ENCODE measurements at regions not wholly inside any gene's neighbourhood (a gene's known extent, or its start where the extent isn't known, plus 50 kb on each side); places are given as distances from the start of the nearest gene placed in this dataset.

- no peak for TF ChIP-seq FOXP2 (optimal IDR thresholded peaks at IDR 0.05; ENCODE audit: borderline replicate concordance, extremely low read depth, extremely low read length, insufficient read depth)
These were observed 383.4 kb upstream of the SLITRK5 start for GRCh38 chr13:87287721-87288120.

- TF ChIP-seq TAF1 (IDR thresholded peaks at IDR 0.05; ENCODE audit: borderline replicate concordance, insufficient read depth, low read length) (no peak), FOXP2 (optimal IDR thresholded peaks at IDR 0.05; ENCODE audit: borderline replicate concordance, extremely low read depth, extremely low read length, insufficient read depth) (no peak), REST (IDR thresholded peaks at IDR 0.05; ENCODE audit: insufficient read depth in 1 of 2, low read depth in 2 of 2, low read length in 2 of 2) (no peak), POLR2AphosphoS5 (IDR thresholded peaks at IDR 0.05; ENCODE audit: low read depth, low read length) (no peak), SIN3A (IDR thresholded peaks at IDR 0.05; ENCODE audit: borderline replicate concordance, insufficient read depth, low read length) (no peak)
These were observed 375.5 kb upstream of the SLITRK5 start for GRCh38 chr13:87295636-87296035.

GRCh38 chr13:87302034-87302433 is 369.1 kb upstream of the SLITRK5 start:
- no peak for TF ChIP-seq REST (IDR thresholded peaks at IDR 0.05; ENCODE audit: insufficient read depth in 1 of 2, low read depth in 2 of 2, low read length in 2 of 2)
- TF ChIP-seq POLR2AphosphoS5 (IDR thresholded peaks at IDR 0.05; ENCODE audit: low read depth, low read length) = no peak
- TF ChIP-seq SIN3A (IDR thresholded peaks at IDR 0.05; ENCODE audit: borderline replicate concordance, insufficient read depth, low read length) = no peak
- no peak for TF ChIP-seq FOXP2 (optimal IDR thresholded peaks at IDR 0.05; ENCODE audit: borderline replicate concordance, extremely low read depth, extremely low read length, insufficient read depth)
- TF ChIP-seq TAF1 (IDR thresholded peaks at IDR 0.05; ENCODE audit: borderline replicate concordance, insufficient read depth, low read length) = no peak

- TF ChIP-seq POLR2AphosphoS5 (IDR thresholded peaks at IDR 0.05; ENCODE audit: low read depth, low read length) = no peak
These were observed 368.2 kb upstream of the SLITRK5 start for GRCh38 chr13:87302931-87303330.

- TF ChIP-seq POLR2AphosphoS5 (IDR thresholded peaks at IDR 0.05; ENCODE audit: low read depth, low read length) (no peak), FOXP2 (optimal IDR thresholded peaks at IDR 0.05; ENCODE audit: borderline replicate concordance, extremely low read depth, extremely low read length, insufficient read depth) (no peak), SIN3A (IDR thresholded peaks at IDR 0.05; ENCODE audit: borderline replicate concordance, insufficient read depth, low read length) (no peak), TAF1 (IDR thresholded peaks at IDR 0.05; ENCODE audit: borderline replicate concordance, insufficient read depth, low read length) (no peak), REST (IDR thresholded peaks at IDR 0.05; ENCODE audit: insufficient read depth in 1 of 2, low read depth in 2 of 2, low read length in 2 of 2) (no peak)
These were observed 360.0 kb upstream of the SLITRK5 start for GRCh38 chr13:87311165-87311564.

DNA sequence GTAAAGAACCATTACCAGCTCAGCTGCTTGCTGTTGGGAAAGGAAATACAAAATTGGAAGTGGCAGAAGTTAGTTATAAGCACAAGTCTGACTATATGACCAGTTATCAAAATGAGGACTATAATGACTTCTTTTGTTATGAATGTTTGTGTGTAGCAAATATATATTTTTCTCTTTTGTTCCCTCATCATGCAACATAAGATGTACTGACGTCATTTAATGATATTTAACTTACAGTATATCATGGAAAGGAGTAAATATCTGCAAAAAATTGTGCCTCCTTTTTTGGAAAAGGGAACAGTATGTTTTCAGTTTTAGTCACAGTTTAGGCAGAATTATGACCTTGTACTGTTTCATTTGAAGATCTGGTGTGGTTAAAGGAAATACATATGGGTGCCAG is 356.3 kb upstream of the SLITRK5 start:
- TF ChIP-seq FOXP2 (optimal IDR thresholded peaks at IDR 0.05; ENCODE audit: borderline replicate concordance, extremely low read depth, extremely low read length, insufficient read depth) (no peak), SIN3A (IDR thresholded peaks at IDR 0.05; ENCODE audit: borderline replicate concordance, insufficient read depth, low read length) (no peak), POLR2AphosphoS5 (IDR thresholded peaks at IDR 0.05; ENCODE audit: low read depth, low read length) (no peak), TAF1 (IDR thresholded peaks at IDR 0.05; ENCODE audit: borderline replicate concordance, insufficient read depth, low read length) (no peak), REST (IDR thresholded peaks at IDR 0.05; ENCODE audit: insufficient read depth in 1 of 2, low read depth in 2 of 2, low read length in 2 of 2) (no peak)
